ENCODE measurements at regions not wholly inside any gene's neighbourhood (a gene's known extent, or its start where the extent isn't known, plus 50 kb on each side); places are given as distances from the start of the nearest gene placed in this dataset.

GRCh38 chr12:90058704-90059103 lies 350.1 kb upstream of the ATP2B1 start:
- no peaks in the 10 kb centered on the region for H3F3A ChIP-seq (ENCODE audit: insufficient read depth)
- no peaks in the 10 kb centered on the region for H3K27me3 ChIP-seq (ENCODE audit: low read length)
- H2AFZ ChIP-seq (ENCODE audit: low read depth, low read length, severe bottlenecking) = no peak overlapping the region
- no peak overlapping the region for H3K4me2 ChIP-seq (ENCODE audit: low read depth, low read length, poor library complexity, severe bottlenecking)
- no peaks in the 10 kb centered on the region for H4K20me1 ChIP-seq (ENCODE audit: low read depth, low read length)
- TF ChIP-seq, protein P1, sequence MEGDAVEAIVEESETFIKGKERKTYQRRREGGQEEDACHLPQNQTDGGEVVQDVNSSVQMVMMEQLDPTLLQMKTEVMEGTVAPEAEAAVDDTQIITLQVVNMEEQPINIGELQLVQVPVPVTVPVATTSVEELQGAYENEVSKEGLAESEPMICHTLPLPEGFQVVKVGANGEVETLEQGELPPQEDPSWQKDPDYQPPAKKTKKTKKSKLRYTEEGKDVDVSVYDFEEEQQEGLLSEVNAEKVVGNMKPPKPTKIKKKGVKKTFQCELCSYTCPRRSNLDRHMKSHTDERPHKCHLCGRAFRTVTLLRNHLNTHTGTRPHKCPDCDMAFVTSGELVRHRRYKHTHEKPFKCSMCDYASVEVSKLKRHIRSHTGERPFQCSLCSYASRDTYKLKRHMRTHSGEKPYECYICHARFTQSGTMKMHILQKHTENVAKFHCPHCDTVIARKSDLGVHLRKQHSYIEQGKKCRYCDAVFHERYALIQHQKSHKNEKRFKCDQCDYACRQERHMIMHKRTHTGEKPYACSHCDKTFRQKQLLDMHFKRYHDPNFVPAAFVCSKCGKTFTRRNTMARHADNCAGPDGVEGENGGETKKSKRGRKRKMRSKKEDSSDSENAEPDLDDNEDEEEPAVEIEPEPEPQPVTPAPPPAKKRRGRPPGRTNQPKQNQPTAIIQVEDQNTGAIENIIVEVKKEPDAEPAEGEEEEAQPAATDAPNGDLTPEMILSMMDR (IDR thresholded peaks at IDR 0.05; ENCODE audit: insufficient read depth, low read length, poor library complexity, severe bottlenecking) = no peak
- TF ChIP-seq EZH2phosphoT487 (conservative IDR thresholded peaks at IDR 0.05; ENCODE audit: low read length) = no peak
- no peaks in the 10 kb centered on the region for H3K9me2 ChIP-seq (replicated peaks; ENCODE audit: insufficient read depth, low read length)
- H3K9me3 ChIP-seq (ENCODE audit: insufficient read depth, low read length) = no peaks in the 10 kb centered on the region
- H3K79me2 ChIP-seq (ENCODE audit: insufficient read depth, low read length) = no peaks in the 10 kb centered on the region
- no peak overlapping the region for H3K27ac ChIP-seq (ENCODE audit: low read depth, low read length)
- H3K4me3 ChIP-seq (ENCODE audit: insufficient read depth, low read length, poor library complexity, severe bottlenecking) = no peak overlapping the region
- H3K36me3 ChIP-seq (ENCODE audit: low read length) = no peaks in the 10 kb centered on the region
- H3K9ac ChIP-seq (ENCODE audit: low read length) = no peak overlapping the region

DNA sequence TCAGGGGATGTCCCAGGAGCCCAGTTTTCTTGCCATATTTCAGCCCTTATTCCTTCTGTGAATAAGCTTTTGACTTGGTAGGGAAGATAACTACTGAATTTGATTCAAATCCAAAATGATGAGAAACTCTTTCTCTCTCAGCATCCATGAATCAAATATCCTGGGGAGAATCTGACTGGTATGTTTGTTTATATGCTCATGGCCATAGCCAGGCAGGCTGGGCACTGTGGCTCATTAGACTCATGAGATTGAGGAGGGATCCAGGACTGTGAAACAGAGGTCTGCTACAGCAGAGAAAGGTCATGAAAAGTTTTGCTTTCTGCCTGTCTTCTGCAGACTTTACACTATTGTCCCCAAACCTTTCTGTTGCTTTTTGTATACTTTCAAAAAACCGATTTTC lies 346.4 kb upstream of the ATP2B1 start:
- H3K27me3 ChIP-seq (ENCODE audit: low read length) = no peaks in the 10 kb centered on the region
- no peaks in the 10 kb centered on the region for H4K20me1 ChIP-seq (ENCODE audit: low read depth, low read length)
- H2AFZ ChIP-seq (ENCODE audit: low read depth, low read length, severe bottlenecking) = no peak overlapping the region
- no peaks in the 10 kb centered on the region for H3K9me3 ChIP-seq (ENCODE audit: insufficient read depth, low read length)
- no peaks in the 10 kb centered on the region for H3K79me2 ChIP-seq (ENCODE audit: insufficient read depth, low read length)
- no peaks in the 10 kb centered on the region for H3F3A ChIP-seq (ENCODE audit: insufficient read depth)
- no peaks in the 10 kb centered on the region for H3K36me3 ChIP-seq (ENCODE audit: low read length)
- TF ChIP-seq, protein P1 (IDR thresholded peaks at IDR 0.05; ENCODE audit: insufficient read depth, low read length, poor library complexity, severe bottlenecking) = no peak
- no peak for TF ChIP-seq EZH2phosphoT487 (conservative IDR thresholded peaks at IDR 0.05; ENCODE audit: low read length)
- no peak overlapping the region for H3K27ac ChIP-seq (ENCODE audit: low read depth, low read length)
- no peaks in the 10 kb centered on the region for H3K9me2 ChIP-seq (replicated peaks; ENCODE audit: insufficient read depth, low read length)
- H3K4me2 ChIP-seq (ENCODE audit: low read depth, low read length, poor library complexity, severe bottlenecking) = no peak overlapping the region
- H3K9ac ChIP-seq (ENCODE audit: low read length) = no peak overlapping the region
- no peak overlapping the region for H3K4me3 ChIP-seq (ENCODE audit: insufficient read depth, low read length, poor library complexity, severe bottlenecking)

- Histone ChIP-seq H3K9me2 (replicated peaks; ENCODE audit: insufficient read depth, low read length) (no peaks in the 10 kb centered on the region), H3K9me3 (ENCODE audit: insufficient read depth, low read length) (no peaks in the 10 kb centered on the region), H3K27me3 (ENCODE audit: low read length) (no peaks in the 10 kb centered on the region), H3K79me2 (ENCODE audit: insufficient read depth, low read length) (no peaks in the 10 kb centered on the region), H3K36me3 (ENCODE audit: low read length) (no peaks in the 10 kb centered on the region), H2AFZ (ENCODE audit: low read depth, low read length, severe bottlenecking) (no peak overlapping the region), H3K4me3 (ENCODE audit: insufficient read depth, low read length, poor library complexity, severe bottlenecking) (no peak overlapping the region), H3K4me2 (ENCODE audit: low read depth, low read length, poor library complexity, severe bottlenecking) (no peak overlapping the region), H4K20me1 (ENCODE audit: low read depth, low read length) (no peaks in the 10 kb centered on the region), H3F3A (ENCODE audit: insufficient read depth) (no peaks in the 10 kb centered on the region), H3K27ac (ENCODE audit: low read depth, low read length) (no peak overlapping the region), H3K9ac (ENCODE audit: low read length) (no peak overlapping the region)
- TF ChIP-seq, protein P1 (IDR thresholded peaks at IDR 0.05; ENCODE audit: insufficient read depth, low read length, poor library complexity, severe bottlenecking) = no peak
- TF ChIP-seq EZH2phosphoT487 (conservative IDR thresholded peaks at IDR 0.05; ENCODE audit: low read length) = no peak
These were observed 340.3 kb upstream of the ATP2B1 start for GRCh38 chr12:90048918-90049317.
